Pancreas (tissue), 10 donors: ENCODE measurements at regions not wholly inside any gene's neighbourhood (a gene's known extent, or its start where the extent isn't known, plus 50 kb on each side); places are given as distances from the start of the nearest gene placed in this dataset.

Experiments
- ATAC-seq, 4 donors: fragments of 200-7000 bp; cut with Tn5 transposase; one replicate each; pipeline versions ENCODE4 v1.8.0 to v1.9.1; 2020; ENCODE audit warnings: mild to moderate bottlenecking in 4 of 4, moderate library complexity in 4 of 4
- DNase-seq, 6 donors: peaks; one replicate each; pipeline ENCODE4 v3.0.0-alpha.2; 2020
- FAIRE-seq: peaks from 2 replicates; lab custom pipeline; 2012; peaks lifted over from hg19 to GRCh38; lab: Jason Lieb, UNC
- H3K27ac ChIP-seq, 4 donors: fragments of 200-600 bp; sonication (generic); 1 replicate in 3 of 4; 2 replicates in 1 of 4; pipeline versions ENCODE4 v1.5.0 to v1.8.0; 2020
- H3K27me3 ChIP-seq, 4 donors: fragments of 200-600 bp; one replicate each; pipeline ENCODE4 v1.8.0; 2021
- H3K36me3 ChIP-seq, 3 donors: fragments of 200-600 bp; sonication (generic) in 1 of 3; one replicate each; pipeline versions ENCODE4 v1.5.0 to v1.8.0; 2020 to 2021
- H3K4me1 ChIP-seq, 3 donors: fragments of 200-600 bp; one replicate each; pipeline ENCODE4 v1.8.0; 2021
- H3K4me3 ChIP-seq, 4 donors: fragments of 200-600 bp; sonication (generic) in 2 of 4; one replicate each; pipeline versions ENCODE4 v1.5.0 to v1.8.0; 2020 to 2021
- H3K9me3 ChIP-seq, 4 donors: fragments of 200-600 bp; one replicate each; pipeline ENCODE4 v1.8.0; 2021
- CTCF ChIP-seq, 4 donors: fragments of 200-600 bp; sonication (generic) in 3 of 4; IDR thresholded peaks; one replicate each; pipeline versions ENCODE4 v1.5.0 to v1.8.0; 2021; ENCODE audit warnings: antibody characterized with exemption in 4 of 4
- WGBS, 2 donors: extraction: QIAGEN DNeasy Blood & Tissue Kit; methylation state at CpG; one replicate each; pipeline ENCODE4 v1.1.7; 2013; 5-methylcytosine and 5-hydroxymethylcytosine counted together
- intact Hi-C, 3 donors: fragments of 100-400 bp; cut with DNase I; formaldehyde crosslinking; loops; one replicate each; pipeline versions ENCODE4 v1.11.1 to v1.14.2; 2022
- donor health status: healthy with polysubstance abuse.
- donor health status: DM: no; HTN: no; CAD: no; lungs with moderate emphysema.
- donor health status: DM: no; HTN: no; CAD: no.
- donor health status: control.
- donor health status: control.
- donor health status: Bipolar disorder and iron deficiency.
- donor health status: DM: yes; HTN: yes; CAD: no.
- donor health status: DM: no; HTN: no; CAD: no.
- donor health status: DM: no; HTN: no; CAD: no.
- donor health status: DM: yes; HTN: yes; CAD: no.

- ATAC-seq, result no peak
- no peaks in the 10 kb centered on the region for H3K36me3 ChIP-seq
- intact Hi-C loops, result no loop called here
- no peaks in the 10 kb centered on the region for H3K9me3 ChIP-seq
- no peak overlapping the region for H3K27ac ChIP-seq
- no peaks in the 10 kb centered on the region for H3K27me3 ChIP-seq
- no peaks in the 10 kb centered on the region for H3K4me1 ChIP-seq
- FAIRE-seq, result no peak
- WGBS, 2 donors, result 78% methylated on average over 12 of the region's 12 CpGs
- no peak for TF ChIP-seq CTCF (IDR thresholded peaks at IDR 0.05)
- no peak for DNase-seq
- H3K4me3 ChIP-seq, result no peak overlapping the region
These were observed 133.9 kb upstream of the ZNF618 start for GRCh38 chr9:113741886-113742854.

- H3K27ac ChIP-seq, result no peak overlapping the region
- no peak for DNase-seq
- no peaks in the 10 kb centered on the region for H3K36me3 ChIP-seq
- intact Hi-C loops, result no loop called here
- no peaks in the 10 kb centered on the region for H3K27me3 ChIP-seq
- TF ChIP-seq CTCF (IDR thresholded peaks at IDR 0.05), result no peak
- H3K4me1 ChIP-seq, result no peaks in the 10 kb centered on the region
- H3K9me3 ChIP-seq, result no peaks in the 10 kb centered on the region
- H3K4me3 ChIP-seq, result no peak overlapping the region
- 68 to 72% methylated on average over 6 of the region's 6 CpGs for WGBS, 2 donors
- FAIRE-seq, result no peak
- no peak for ATAC-seq
These were observed 133.2 kb upstream of the ZNF618 start for GRCh38 chr9:113742878-113743277.

GRCh38 chr9:113746486-113746885 lies 129.6 kb upstream of the ZNF618 start:
- H3K9me3 ChIP-seq, result no peaks in the 10 kb centered on the region
- no peak for TF ChIP-seq CTCF (IDR thresholded peaks at IDR 0.05)
- no peak overlapping the region for H3K4me3 ChIP-seq
- FAIRE-seq (no peak), ATAC-seq (no peak), DNase-seq (no peak)
- H3K27ac ChIP-seq, result no peak overlapping the region
- no peaks in the 10 kb centered on the region for H3K36me3 ChIP-seq
- no peaks in the 10 kb centered on the region for H3K4me1 ChIP-seq
- intact Hi-C loops, result no loop called here
- 77 to 83% methylated on average over 4 of the region's 4 CpGs for WGBS, 2 donors
- no peaks in the 10 kb centered on the region for H3K27me3 ChIP-seq

- intact Hi-C loops, result no loop called here
These were observed 128.0 kb upstream of the ZNF618 start for GRCh38 chr9:113748135-113748534.

More at GRCh38 chr9:113748135-113748534, 128.0 kb upstream of the ZNF618 start:
- Histone ChIP-seq H3K27me3 (no peaks in the 10 kb centered on the region), H3K4me3 (no peak overlapping the region), H3K9me3 (no peaks in the 10 kb centered on the region), H3K27ac (no peak overlapping the region), H3K36me3 (no peaks in the 10 kb centered on the region), H3K4me1 (no peaks in the 10 kb centered on the region)
- no peak for TF ChIP-seq CTCF (IDR thresholded peaks at IDR 0.05)
- FAIRE-seq, result no peak
- no peak for DNase-seq
- no peak for ATAC-seq
